ENCODE measurements at regions not wholly inside any gene's neighbourhood (a gene's known extent, or its start where the extent isn't known, plus 50 kb on each side); places are given as distances from the start of the nearest gene placed in this dataset.

- POLR2A ChIA-PET = no interaction called here
- in situ Hi-C loops (cut with HindIII; ENCODE audit: low pct_unique_long_range_greater_than_20kb, low sequenced_read_pairs) = no loop called here
Measured at GRCh38 chr14:42965512-42965911, 1358.8 kb downstream of the LRFN5 start.

GRCh38 chr14:42961509-42961908 is 1354.8 kb downstream of the LRFN5 start:
- H3K36me3 ChIP-seq (ENCODE audit: control insufficient read depth, insufficient read depth, low read length) = no peaks in the 10 kb centered on the region
- H3K4me1 ChIP-seq (ENCODE audit: control insufficient read depth, insufficient read depth, low read length) = no peaks in the 10 kb centered on the region
- DNase-seq (ENCODE audit: low read depth, low spot score) (no peak), ATAC-seq (no peak)
- TF ChIP-seq POLR2AphosphoS5 (IDR thresholded peaks at IDR 0.05; ENCODE audit: low read depth, low read length) (no peak), TCF7L2 (IDR thresholded peaks at IDR 0.05; ENCODE audit: low read depth, low read length) (no peak), SIN3A (IDR thresholded peaks at IDR 0.05; ENCODE audit: borderline replicate concordance, insufficient read depth, low read depth, low read length) (no peak), CTCF (IDR thresholded peaks at IDR 0.05) (no peak)
- H3K4me3 ChIP-seq (ENCODE audit: low read depth in 2 of 2, low read length in 2 of 2) = no peak overlapping the region
- ChIA-PET POLR2A (no interaction called here), CTCF (no interaction called here)
- no peaks in the 10 kb centered on the region for H3K27me3 ChIP-seq (ENCODE audit: control insufficient read depth, insufficient read depth, low read length)
- no peaks in the 10 kb centered on the region for H3K9me3 ChIP-seq (ENCODE audit: control insufficient read depth, insufficient read depth, low read depth, low read length)
- H3K27ac ChIP-seq (ENCODE audit: low read length) = no peak overlapping the region
- BruUV-seq (replicated peaks) = no TSS peak
- in situ Hi-C loops (cut with HindIII; ENCODE audit: low pct_unique_long_range_greater_than_20kb, low sequenced_read_pairs) = no loop called here
- intact Hi-C loops (cut with micrococcal nuclease; ENCODE audit: unreplicated experiment) = no loop called here

More at GRCh38 chr14:42965512-42965911, 1358.8 kb downstream of the LRFN5 start:
- Histone ChIP-seq H3K27ac (ENCODE audit: low read length) (no peak overlapping the region), H3K36me3 (ENCODE audit: control insufficient read depth, insufficient read depth, low read length) (no peaks in the 10 kb centered on the region), H3K9me3 (ENCODE audit: control insufficient read depth, insufficient read depth, low read depth, low read length) (no peaks in the 10 kb centered on the region), H3K4me3 (ENCODE audit: low read depth in 2 of 2, low read length in 2 of 2) (no peak overlapping the region), H3K4me1 (ENCODE audit: control insufficient read depth, insufficient read depth, low read length) (no peaks in the 10 kb centered on the region), H3K27me3 (ENCODE audit: control insufficient read depth, insufficient read depth, low read length) (no peaks in the 10 kb centered on the region)
- no peak for DNase-seq (ENCODE audit: low read depth, low spot score)
- intact Hi-C loops (cut with micrococcal nuclease; ENCODE audit: unreplicated experiment) = no loop called here
- BruUV-seq (replicated peaks) = no TSS peak
- ATAC-seq = no peak
- no peak for TF ChIP-seq SIN3A (IDR thresholded peaks at IDR 0.05; ENCODE audit: borderline replicate concordance, insufficient read depth, low read depth, low read length)
- TF ChIP-seq TCF7L2 (IDR thresholded peaks at IDR 0.05; ENCODE audit: low read depth, low read length) = no peak
- TF ChIP-seq REST (IDR thresholded peaks at IDR 0.05; ENCODE audit: insufficient read depth in 1 of 2, low read depth in 2 of 2, low read length in 1 of 2) = no peak
- TF ChIP-seq CTCF (IDR thresholded peaks at IDR 0.05) = no peak
- no peak for TF ChIP-seq POLR2AphosphoS5 (IDR thresholded peaks at IDR 0.05; ENCODE audit: low read depth, low read length)
- CTCF ChIA-PET = no interaction called here

All from Panc1 (cell line).